ENCODE measurements at regions not wholly inside any gene's neighbourhood (a gene's known extent, or its start where the extent isn't known, plus 50 kb on each side); places are given as distances from the start of the nearest gene placed in this dataset.

DNA sequence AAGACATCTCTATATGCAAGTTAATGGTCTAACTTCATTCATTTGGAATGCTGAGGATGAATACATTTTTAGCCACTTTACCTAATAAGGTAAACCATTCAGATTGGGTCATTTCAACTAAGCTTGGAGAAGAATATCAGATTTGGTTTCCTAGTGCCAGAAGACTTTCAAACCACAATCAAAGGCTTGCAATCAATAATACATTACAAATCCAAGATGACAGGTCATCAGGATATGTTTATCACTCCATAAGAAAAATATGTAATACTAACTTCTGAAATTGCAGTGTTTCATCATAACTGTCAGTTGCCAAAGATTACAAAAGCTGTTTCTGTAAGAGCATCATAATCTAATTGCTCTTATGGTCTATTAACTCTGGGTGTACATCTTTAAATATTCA lies 654.0 kb downstream of the COL12A1 start:
- POLR2A ChIA-PET, result interaction anchor here (0.5 kb wide), 1 partner anchor 555 kb away, joined by 5 read pairs; no protein-coding TSS in a partner anchor
- H2AFZ ChIP-seq (ENCODE audit: low read length), result no peak overlapping the region

DNA sequence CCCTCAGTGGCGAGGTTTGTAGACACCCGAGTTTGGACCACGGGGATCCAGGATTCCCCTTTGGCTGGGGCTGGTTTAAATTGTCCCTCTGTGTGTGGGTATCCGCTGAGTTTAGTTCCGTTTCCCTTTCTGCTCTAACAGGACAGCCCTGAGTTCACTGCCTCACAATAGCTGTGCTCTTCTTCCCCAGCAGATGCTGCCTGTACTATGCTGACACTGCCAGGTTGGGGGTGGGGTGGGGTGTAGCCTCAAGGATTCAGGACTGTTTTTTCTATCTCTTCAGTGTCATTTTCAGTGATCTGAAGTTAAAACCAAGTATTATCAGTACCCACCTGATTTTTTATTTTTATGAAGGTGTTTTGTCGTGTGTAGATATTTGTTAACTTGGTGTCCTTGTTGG lies 655.0 kb downstream of the COL12A1 start:
- no peak overlapping the region for H3K4me3 ChIP-seq (ENCODE audit: low read depth, low read length, poor library complexity, severe bottlenecking)
- no peaks in the 10 kb centered on the region for H3K9me2 ChIP-seq (ENCODE audit: insufficient read depth, low read length)
- H3K27ac ChIP-seq (ENCODE audit: low read depth, low read length, poor library complexity, severe bottlenecking), result no peak overlapping the region
- ChIA-PET CTCF (ENCODE audit: unreplicated experiment) (no interaction called here), POLR2A (no interaction called here)
- H3K9me3 ChIP-seq (ENCODE audit: low read length), result no peaks in the 10 kb centered on the region
- H3K4me1 ChIP-seq (ENCODE audit: insufficient read depth, low read length, poor library complexity, severe bottlenecking), result no peaks in the 10 kb centered on the region
- H3K36me3 ChIP-seq (ENCODE audit: insufficient read depth, low read length), result no peaks in the 10 kb centered on the region
- no peak overlapping the region for H3K4me2 ChIP-seq (ENCODE audit: low read length)
- TF ChIP-seq EZH2phosphoT487 (IDR thresholded peaks at IDR 0.05; ENCODE audit: borderline replicate concordance, low read depth, low read length), result no peak
- TF ChIP-seq, protein P1, sequence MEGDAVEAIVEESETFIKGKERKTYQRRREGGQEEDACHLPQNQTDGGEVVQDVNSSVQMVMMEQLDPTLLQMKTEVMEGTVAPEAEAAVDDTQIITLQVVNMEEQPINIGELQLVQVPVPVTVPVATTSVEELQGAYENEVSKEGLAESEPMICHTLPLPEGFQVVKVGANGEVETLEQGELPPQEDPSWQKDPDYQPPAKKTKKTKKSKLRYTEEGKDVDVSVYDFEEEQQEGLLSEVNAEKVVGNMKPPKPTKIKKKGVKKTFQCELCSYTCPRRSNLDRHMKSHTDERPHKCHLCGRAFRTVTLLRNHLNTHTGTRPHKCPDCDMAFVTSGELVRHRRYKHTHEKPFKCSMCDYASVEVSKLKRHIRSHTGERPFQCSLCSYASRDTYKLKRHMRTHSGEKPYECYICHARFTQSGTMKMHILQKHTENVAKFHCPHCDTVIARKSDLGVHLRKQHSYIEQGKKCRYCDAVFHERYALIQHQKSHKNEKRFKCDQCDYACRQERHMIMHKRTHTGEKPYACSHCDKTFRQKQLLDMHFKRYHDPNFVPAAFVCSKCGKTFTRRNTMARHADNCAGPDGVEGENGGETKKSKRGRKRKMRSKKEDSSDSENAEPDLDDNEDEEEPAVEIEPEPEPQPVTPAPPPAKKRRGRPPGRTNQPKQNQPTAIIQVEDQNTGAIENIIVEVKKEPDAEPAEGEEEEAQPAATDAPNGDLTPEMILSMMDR (conservative IDR thresholded peaks at IDR 0.05; ENCODE audit: low read length), result no peak
- no peaks in the 10 kb centered on the region for H3K79me2 ChIP-seq (ENCODE audit: insufficient read depth, low read depth, low read length)
- DNase-seq (ENCODE audit: low spot score), result no peak
- H4K20me1 ChIP-seq (ENCODE audit: insufficient read depth, low read length), result no peaks in the 10 kb centered on the region
- intact Hi-C loops (cut with micrococcal nuclease; ENCODE audit: unreplicated experiment), result no loop called here
- H2AFZ ChIP-seq (ENCODE audit: low read length), result no peak overlapping the region
- BruUV-seq (replicated peaks), result no TSS peak

More for the DNA sequence above, 654.0 kb downstream of the COL12A1 start:
- CTCF ChIA-PET (ENCODE audit: unreplicated experiment), result no interaction called here
- Histone ChIP-seq H4K20me1 (ENCODE audit: insufficient read depth, low read length) (no peaks in the 10 kb centered on the region), H3K27ac (ENCODE audit: low read depth, low read length, poor library complexity, severe bottlenecking) (no peak overlapping the region), H3K4me2 (ENCODE audit: low read length) (no peak overlapping the region), H3K36me3 (ENCODE audit: insufficient read depth, low read length) (no peaks in the 10 kb centered on the region), H3K9me3 (ENCODE audit: low read length) (no peaks in the 10 kb centered on the region), H3K4me1 (ENCODE audit: insufficient read depth, low read length, poor library complexity, severe bottlenecking) (no peaks in the 10 kb centered on the region), H3K79me2 (ENCODE audit: insufficient read depth, low read depth, low read length) (no peaks in the 10 kb centered on the region), H3K4me3 (ENCODE audit: low read depth, low read length, poor library complexity, severe bottlenecking) (no peak overlapping the region), H3K9me2 (ENCODE audit: insufficient read depth, low read length) (no peaks in the 10 kb centered on the region)
- TF ChIP-seq, protein P1 (conservative IDR thresholded peaks at IDR 0.05; ENCODE audit: low read length), result no peak
- TF ChIP-seq EZH2phosphoT487 (IDR thresholded peaks at IDR 0.05; ENCODE audit: borderline replicate concordance, low read depth, low read length), result no peak
- DNase-seq (ENCODE audit: low spot score), result no peak
- intact Hi-C loops (cut with micrococcal nuclease; ENCODE audit: unreplicated experiment), result no loop called here
- BruUV-seq (replicated peaks), result no TSS peak

DNA sequence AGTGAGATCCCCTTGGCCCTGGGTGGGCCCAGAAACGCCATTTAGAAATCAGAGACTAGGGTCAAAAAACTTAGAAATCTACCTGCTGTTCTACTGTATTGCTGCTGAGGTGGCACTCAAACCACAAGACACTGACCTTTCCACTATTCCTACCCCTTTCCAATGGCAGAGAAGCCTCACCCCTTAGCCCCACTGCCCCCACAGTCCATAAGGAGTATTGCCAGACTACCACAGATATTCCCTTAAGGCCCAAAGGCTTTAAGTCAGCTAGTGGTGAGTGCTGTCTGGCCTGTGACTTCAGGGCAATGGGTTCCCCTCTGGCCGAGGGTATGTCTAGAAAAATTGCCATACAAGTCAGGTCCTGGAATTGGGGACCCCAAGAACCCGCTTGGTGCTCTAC lies 656.1 kb downstream of the COL12A1 start:
- no TSS peak for BruUV-seq (replicated peaks)

More for the DNA sequence above, 656.1 kb downstream of the COL12A1 start:
- Histone ChIP-seq H3K9me3 (ENCODE audit: low read length) (no peaks in the 10 kb centered on the region), H3K36me3 (ENCODE audit: insufficient read depth, low read length) (no peaks in the 10 kb centered on the region), H3K27ac (ENCODE audit: low read depth, low read length, poor library complexity, severe bottlenecking) (no peak overlapping the region), H3K4me1 (ENCODE audit: insufficient read depth, low read length, poor library complexity, severe bottlenecking) (no peaks in the 10 kb centered on the region), H3K4me2 (ENCODE audit: low read length) (no peak overlapping the region), H3K9me2 (ENCODE audit: insufficient read depth, low read length) (no peaks in the 10 kb centered on the region), H4K20me1 (ENCODE audit: insufficient read depth, low read length) (no peaks in the 10 kb centered on the region), H2AFZ (ENCODE audit: low read length) (no peak overlapping the region), H3K4me3 (ENCODE audit: low read depth, low read length, poor library complexity, severe bottlenecking) (no peak overlapping the region), H3K79me2 (ENCODE audit: insufficient read depth, low read depth, low read length) (no peaks in the 10 kb centered on the region)
- intact Hi-C loops (cut with micrococcal nuclease; ENCODE audit: unreplicated experiment), result no loop called here
- TF ChIP-seq EZH2phosphoT487 (IDR thresholded peaks at IDR 0.05; ENCODE audit: borderline replicate concordance, low read depth, low read length), result no peak
- TF ChIP-seq, protein P1 (conservative IDR thresholded peaks at IDR 0.05; ENCODE audit: low read length), result no peak
- ChIA-PET POLR2A (no interaction called here), CTCF (ENCODE audit: unreplicated experiment) (no interaction called here)
- no peak for DNase-seq (ENCODE audit: low spot score)
